Urinary bladder (tissue), 3 donors: ENCODE measurements at regions not wholly inside any gene's neighbourhood (a gene's known extent, or its start where the extent isn't known, plus 50 kb on each side); places are given as distances from the start of the nearest gene placed in this dataset.
"Not testable (repeated sequence)": the region's sequence is repeated elsewhere in the genome, so short reads cannot be mapped to it uniquely, and the experiment has no call there.

ENCODE experiments used
- DNase-seq: peaks from one replicate; pipeline ENCODE4 v3.0.0-alpha.2; 2015; ENCODE audit errors: extremely low spot score
- H3K27ac ChIP-seq: one replicate; pipeline ENCODE4 v1.5.1; 2013; ENCODE audit warnings: low read depth, mild to moderate bottlenecking, moderate library complexity
- H3K36me3 ChIP-seq: one replicate; pipeline ENCODE4 v1.6.1; 2013; ENCODE audit warnings: mild to moderate bottlenecking, moderate library complexity; ENCODE audit not compliant: insufficient read depth
- H3K4me1 ChIP-seq: one replicate; pipeline ENCODE4 v1.6.1; 2013; ENCODE audit warnings: mild to moderate bottlenecking, moderate library complexity; ENCODE audit not compliant: insufficient read depth
- H3K4me3 ChIP-seq: one replicate; pipeline ENCODE4 v1.5.1; 2013; ENCODE audit warnings: low read depth, low read length
- WGBS: extraction: QIAGEN DNeasy Blood & Tissue Kit; methylation state at CpG from one replicate; pipeline ENCODE4 v1.1.7; 2013; 5-methylcytosine and 5-hydroxymethylcytosine counted together
- donor health status: healthy with polysubstance abuse.
- donor health status: healthy.

- Histone ChIP-seq H3K4me3 (no peak overlapping the region), H3K4me1 (no peaks in the 10 kb centered on the region), H3K36me3 (no peaks in the 10 kb centered on the region), H3K27ac (no peak overlapping the region)
- 78% methylated on average over 7 of the region's 7 CpGs for WGBS
- DNase-seq, result no peak
These were observed 183.7 kb upstream of the TMEM132C start for GRCh38 chr12:128083132-128083729.

GRCh38 chr12:128088926-128089325 is 178.0 kb upstream of the TMEM132C start:
- H3K4me1 ChIP-seq, result no peaks in the 10 kb centered on the region
- H3K4me3 ChIP-seq, result no peak overlapping the region
- no peak for DNase-seq
- no peaks in the 10 kb centered on the region for H3K36me3 ChIP-seq
- no peak overlapping the region for H3K27ac ChIP-seq

- no peaks in the 10 kb centered on the region for H3K36me3 ChIP-seq
- no peak overlapping the region for H3K4me3 ChIP-seq
- no peak for DNase-seq
- 90% methylated on average over 6 of the region's 6 CpGs for WGBS
- H3K4me1 ChIP-seq, result no peaks in the 10 kb centered on the region
- no peak overlapping the region for H3K27ac ChIP-seq
These were observed 177.0 kb upstream of the TMEM132C start for GRCh38 chr12:128089961-128090360.

GRCh38 chr12:128091101-128091720 is 175.8 kb upstream of the TMEM132C start:
- Histone ChIP-seq H3K4me3 (no peak overlapping the region), H3K27ac (no peak overlapping the region), H3K4me1 (no peaks in the 10 kb centered on the region), H3K36me3 (no peaks in the 10 kb centered on the region)
- no peak for DNase-seq
- WGBS, result 24% methylated on average over 13 of the region's 13 CpGs

GRCh38 chr12:128091951-128092382 is 175.0 kb upstream of the TMEM132C start:
- Histone ChIP-seq H3K4me3 (no peak overlapping the region), H3K4me1 (no peaks in the 10 kb centered on the region), H3K27ac (no peak overlapping the region), H3K36me3 (no peaks in the 10 kb centered on the region)
- 25% methylated on average over 9 of the region's 9 CpGs for WGBS
- peak; percentile 36 for DNase-seq

GRCh38 chr12:128098730-128099129 is 168.2 kb upstream of the TMEM132C start:
- H3K36me3 ChIP-seq, result no peaks in the 10 kb centered on the region
- H3K4me3 ChIP-seq, result no peak overlapping the region
- H3K4me1 ChIP-seq, result no peaks in the 10 kb centered on the region
- H3K27ac ChIP-seq, result no peak overlapping the region
- DNase-seq, result no peak
- WGBS, result 76% methylated on average over 7 of the region's 7 CpGs

GRCh38 chr12:128103152-128103551 is 163.8 kb upstream of the TMEM132C start:
- 73% methylated on average over 6 of the region's 6 CpGs for WGBS
- no peaks in the 10 kb centered on the region for H3K4me1 ChIP-seq
- no peak for DNase-seq

GRCh38 chr12:128109236-128109635 is 157.7 kb upstream of the TMEM132C start:
- Histone ChIP-seq H3K4me3 (no peak overlapping the region), H3K4me1 (no peaks in the 10 kb centered on the region), H3K36me3 (no peaks in the 10 kb centered on the region), H3K27ac (no peak overlapping the region)
- 86% methylated on average over 10 of the region's 10 CpGs for WGBS
- DNase-seq, result no peak

More at GRCh38 chr12:128103152-128103551, 163.8 kb upstream of the TMEM132C start:
- no peaks in the 10 kb centered on the region for H3K36me3 ChIP-seq
- H3K4me3 ChIP-seq, result no peak overlapping the region
- H3K27ac ChIP-seq, result no peak overlapping the region

- 85% methylated on average over 12 of the region's 12 CpGs for WGBS
- Histone ChIP-seq H3K36me3 (no peaks in the 10 kb centered on the region), H3K4me3 (no peak overlapping the region), H3K27ac (no peak overlapping the region), H3K4me1 (no peaks in the 10 kb centered on the region)
- no peak for DNase-seq
These were observed 157.3 kb upstream of the TMEM132C start for GRCh38 chr12:128109636-128110035.

- no peak for DNase-seq
- no peaks in the 10 kb centered on the region for H3K36me3 ChIP-seq
- H3K4me1 ChIP-seq, result no peaks in the 10 kb centered on the region
- WGBS, result 78% methylated on average over 9 of the region's 9 CpGs
- H3K27ac ChIP-seq, result no peak overlapping the region
- no peak overlapping the region for H3K4me3 ChIP-seq
These were observed 155.6 kb upstream of the TMEM132C start for GRCh38 chr12:128111333-128111732.

GRCh38 chr12:128111951-128112350 is 155.0 kb upstream of the TMEM132C start:
- no peaks in the 10 kb centered on the region for H3K4me1 ChIP-seq
- DNase-seq, result no peak
- 31% methylated on average over 5 of the region's 5 CpGs for WGBS
- H3K27ac ChIP-seq, result no peak overlapping the region
- H3K4me3 ChIP-seq, result no peak overlapping the region
- H3K36me3 ChIP-seq, result no peaks in the 10 kb centered on the region

GRCh38 chr12:128113250-128113649 is 153.7 kb upstream of the TMEM132C start:
- DNase-seq, H3K36me3 ChIP-seq, H3K4me3 ChIP-seq, H3K4me1 ChIP-seq, H3K27ac ChIP-seq: not testable (repeated sequence)
- 86% methylated on average over 5 of the region's 5 CpGs for WGBS

- Histone ChIP-seq H3K4me3 (no peak overlapping the region), H3K4me1 (no peaks in the 10 kb centered on the region), H3K27ac (no peak overlapping the region), H3K36me3 (no peaks in the 10 kb centered on the region)
- DNase-seq, result no peak
- WGBS, result 63% methylated on average over 2 of the region's 2 CpGs
These were observed 152.5 kb upstream of the TMEM132C start for GRCh38 chr12:128114485-128114884.

- Histone ChIP-seq H3K36me3 (no peaks in the 10 kb centered on the region), H3K27ac (no peak overlapping the region), H3K4me1 (no peaks in the 10 kb centered on the region), H3K4me3 (no peak overlapping the region)
- 71% methylated on average over 5 of the region's 5 CpGs for WGBS
- DNase-seq, result no peak
These were observed 150.4 kb upstream of the TMEM132C start for GRCh38 chr12:128116537-128116936.
